GM12878 (cell line): ENCODE measurements at regions not wholly inside any gene's neighbourhood (a gene's known extent, or its start where the extent isn't known, plus 50 kb on each side); places are given as distances from the start of the nearest gene placed in this dataset.

ENCODE experiments used
- ATAC-seq: fragments of 200-7000 bp; cut with Tn5 transposase; 3 replicates; pipeline ENCODE4 v1.9.1; 2020; ENCODE audit warnings: mild to moderate bottlenecking, moderate library complexity
- BruUV-seq: library from RNA; stranded (reverse); fragments of 400-500 nt; replicated peaks from 2 replicates; lab custom pipeline; 2021; lab: Mats Ljungman, UMichigan
- CTCF ChIA-PET: fragments of 300-600 bp; sonication (Branson Sonifier 250); formaldehyde crosslinking; extraction: SDS; loops from one replicate; lab custom pipeline; 2021; ENCODE audit warnings: inconsistent platforms; lab: Yijun Ruan, JAX
- POLR2A ChIA-PET: fragments of 350-600 bp; formaldehyde crosslinking; extraction: SDS; loops from one replicate; lab custom pipeline; 2021; ENCODE audit warnings: inconsistent platforms; lab: Charles Lee
- RAD21 ChIA-PET: fragments of 300-600 bp; sonication (Branson Sonifier 250); formaldehyde crosslinking; loops from one replicate; lab custom pipeline; 2023; ENCODE audit warnings: antibody characterized with exemption; ENCODE audit not compliant: unreplicated experiment; lab: Charles Lee
- SMC1A ChIA-PET: fragments of 300-600 bp; sonication (Branson Sonifier 250); formaldehyde crosslinking; loops from one replicate; lab custom pipeline; 2023; ENCODE audit not compliant: unreplicated experiment, uncharacterized antibody; lab: Charles Lee
- DNase-seq: peaks from one replicate; pipeline ENCODE4 v3.0.0-alpha.2; 2011; ENCODE audit warnings: low read depth, low spot score
- FAIRE-seq: peaks from 3 replicates; lab custom pipeline; 2011; peaks lifted over from hg19 to GRCh38; lab: Jason Lieb, UNC
- H2AFZ ChIP-seq: 2 replicates; pipeline ENCODE4 v1.6.0; 2011; ENCODE audit warnings: low read depth, low read length, control low read depth; ENCODE audit not compliant: control insufficient read depth
- H3K27ac ChIP-seq: 2 replicates; pipeline ENCODE4 v1.5.1; 2011; ENCODE audit warnings: control low read depth; ENCODE audit not compliant: control insufficient read depth, insufficient read depth
- H3K27me3 ChIP-seq, 2 experiments: replicated peaks in 1 of 2; 2 replicates each; pipeline versions ENCODE4 v1.6.0 to v1.6.1; 2011; ENCODE audit warnings: low read length in 1 of 2; ENCODE audit not compliant: control insufficient read depth in 2 of 2, insufficient read depth in 2 of 2
- H3K36me3 ChIP-seq, 2 experiments: 2 replicates each; pipeline ENCODE4 v1.5.1; 2011; ENCODE audit warnings: low read length in 1 of 2; ENCODE audit not compliant: control insufficient read depth in 2 of 2, insufficient read depth in 2 of 2
- H3K4me1 ChIP-seq: 2 replicates; pipeline ENCODE4 v1.6.1; 2011; ENCODE audit warnings: mild to moderate bottlenecking, low read length, moderate library complexity, mixed read lengths; ENCODE audit not compliant: control insufficient read depth, insufficient read depth
- H3K4me2 ChIP-seq: 2 replicates; pipeline ENCODE4 v1.6.0; 2011; ENCODE audit warnings: control low read depth; ENCODE audit not compliant: control insufficient read depth, insufficient read depth
- H3K4me3 ChIP-seq: fragments of 200-600 bp; sonication (generic); 2 replicates; pipeline ENCODE4 v1.5.1; 2016
- H3K79me2 ChIP-seq: 2 replicates; pipeline ENCODE4 v1.6.0; 2011; ENCODE audit warnings: low read length; ENCODE audit not compliant: control insufficient read depth, insufficient read depth
- H3K9ac ChIP-seq: 2 replicates; pipeline ENCODE4 v1.8.0; 2011; ENCODE audit warnings: low read length, control low read depth, mixed read lengths; ENCODE audit not compliant: control insufficient read depth, insufficient read depth
- H3K9me3 ChIP-seq: replicated peaks from 3 replicates; pipeline ENCODE4 v1.5.1; 2011; ENCODE audit warnings: mild to moderate bottlenecking, low read length; ENCODE audit not compliant: control insufficient read depth, insufficient read depth
- H4K20me1 ChIP-seq: 2 replicates; pipeline ENCODE4 v1.6.0; 2011; ENCODE audit not compliant: control insufficient read depth, insufficient read depth
- BACH1 ChIP-seq: fragments of 450-650 bp; IDR thresholded peaks from 2 replicates; pipeline ENCODE4 v1.6.1; 2017; ENCODE audit warnings: mild to moderate bottlenecking, borderline replicate concordance
- BHLHE40 ChIP-seq, 2 experiments: fragments of 450-650 bp in 1 of 2; IDR thresholded peaks; 2 replicates each; pipeline ENCODE4 v1.6.1; 2011 to 2017; ENCODE audit warnings: low read depth in 2 of 2, borderline replicate concordance in 1 of 2, improper control_type of control experiment in 1 of 2, low read length in 1 of 2, mild to moderate bottlenecking in 1 of 2
- BMI1 ChIP-seq: fragments of 450-650 bp; IDR thresholded peaks from 2 replicates; pipeline ENCODE4 v1.6.1; 2016; ENCODE audit warnings: mild to moderate bottlenecking, moderate library complexity, borderline replicate concordance
- ESRRA ChIP-seq: IDR thresholded peaks from 2 replicates; pipeline ENCODE4 v1.6.1; 2012; ENCODE audit warnings: mild to moderate bottlenecking, low read length, improper control_type of control experiment
- FOXM1 ChIP-seq: IDR thresholded peaks from 2 replicates; pipeline ENCODE4 v1.6.1; 2012; ENCODE audit warnings: low read depth, mild to moderate bottlenecking, inconsistent platforms, low read length, moderate library complexity
- HCFC1 ChIP-seq: fragments of 150-350 bp; IDR thresholded peaks from 2 replicates; pipeline ENCODE4 v1.6.1; 2014; ENCODE audit warnings: low read length
- MLLT1 ChIP-seq: fragments of 450-650 bp; IDR thresholded peaks from 2 replicates; pipeline ENCODE4 v1.6.1; 2016; ENCODE audit warnings: mild to moderate bottlenecking
- NKRF ChIP-seq: fragments of 450-650 bp; conservative IDR thresholded peaks from 2 replicates; pipeline ENCODE4 v1.6.1; 2017; ENCODE audit warnings: mild to moderate bottlenecking, moderate library complexity
- PKNOX1 ChIP-seq: fragments of 450-650 bp; IDR thresholded peaks from 2 replicates; pipeline ENCODE4 v1.6.1; 2016; ENCODE audit warnings: mild to moderate bottlenecking
- RAD51 ChIP-seq: fragments of 450-650 bp; IDR thresholded peaks from 2 replicates; pipeline ENCODE4 v1.6.1; 2016; ENCODE audit warnings: moderate library complexity, mild to moderate bottlenecking, inconsistent platforms
- SREBF2 ChIP-seq: IDR thresholded peaks from 2 replicates; pipeline ENCODE4 v1.6.1; 2012; ENCODE audit warnings: mild to moderate bottlenecking, low read length
- TCF7 ChIP-seq: IDR thresholded peaks from 2 replicates; pipeline ENCODE4 v1.6.1; 2014; ENCODE audit warnings: antibody characterized with exemption, borderline replicate concordance
- ZBED1 ChIP-seq: IDR thresholded peaks from 2 replicates; pipeline ENCODE4 v1.6.1; 2016; ENCODE audit warnings: borderline replicate concordance
- ZBTB4 ChIP-seq: fragments of 450-650 bp; formaldehyde crosslinking; IDR thresholded peaks from 2 replicates; pipeline ENCODE4 v1.4.0; 2022; ENCODE audit warnings: mild to moderate bottlenecking, moderate library complexity
- WGBS: methylation state at CpG from one replicate; pipeline ENCODE4 v1.1.6; 2016; ENCODE audit warnings: low lambda C conversion rate; ENCODE audit not compliant: insufficient replicate concordance, insufficient coverage; ENCODE audit errors: missing lambda C conversion rate; 5-methylcytosine and 5-hydroxymethylcytosine counted together
- in situ Hi-C: fragments of 300-500 bp; cut with MboI; formaldehyde crosslinking; loops from 9 replicates; pipeline ENCODE4 v1.14.3; 2018; ENCODE audit warnings: mixed read lengths
- intact Hi-C: fragments of 100-400 bp; cut with micrococcal nuclease; formaldehyde crosslinking; loops from one replicate; pipeline ENCODE4 v1.14.2; 2022; ENCODE audit not compliant: unreplicated experiment

GRCh38 chr1:69146303-69146702 is 421.4 kb upstream of the LRRC7 start (continued):
- TF ChIP-seq ZBTB4 (CRISPR knock-in tag) = no peak

GRCh38 chr1:69148731-69149130 is 419.0 kb upstream of the LRRC7 start:
- POLR2A ChIA-PET = no interaction called here
- no peak overlapping the region for H2AFZ ChIP-seq

More at GRCh38 chr1:69148731-69149130, 419.0 kb upstream of the LRRC7 start:
- H3K9me3 ChIP-seq = no peaks in the 10 kb centered on the region
- no peak overlapping the region for H3K9ac ChIP-seq
- no peaks in the 10 kb centered on the region for H4K20me1 ChIP-seq
- H3K36me3 ChIP-seq = no peaks in the 10 kb centered on the region
- intact Hi-C loops = no loop called here
- DNase-seq = no peak
- TF ChIP-seq BMI1 (no peak), RAD51 (no peak), BACH1 (no peak), HCFC1 (no peak), SREBF2 (no peak), BHLHE40 (IDR thresholded peaks at IDR 0.05; ENCODE audit: borderline replicate concordance in 1 of 2, low read depth in 2 of 2, low read length in 1 of 2) (no peak), FOXM1 (no peak), TCF7 (no peak), ESRRA (no peak), NKRF (no peak), ZBED1 (no peak), PKNOX1 (no peak), MLLT1 (no peak)
- TF ChIP-seq, all 136 proteins: peak for 0
- Histone ChIP-seq H3K4me3 (no peak overlapping the region), H3K4me1 (no peaks in the 10 kb centered on the region), H3K27me3 (no peaks in the 10 kb centered on the region), H3K27ac (no peak overlapping the region), H3K79me2 (no peaks in the 10 kb centered on the region), H3K4me2 (no peak overlapping the region)
- BruUV-seq = no TSS peak
- ChIA-PET CTCF (no interaction called here), SMC1A (no interaction called here), RAD21 (no interaction called here)
- in situ Hi-C loops = no loop called here
- 10% methylated on average over 1 of the region's 1 CpG for WGBS
- no peak for FAIRE-seq
- ATAC-seq = no peak
